ENCODE measurements at regions not wholly inside any gene's neighbourhood (a gene's known extent, or its start where the extent isn't known, plus 50 kb on each side); places are given as distances from the start of the nearest gene placed in this dataset.

- DNase-seq (ENCODE audit: extremely low spot score): no peak
- CTCF ChIA-PET: no interaction called here
- TF ChIP-seq TARDBP (IDR thresholded peaks at IDR 0.05) (no peak), ARNT (IDR thresholded peaks at IDR 0.05) (no peak), ZNF384 (IDR thresholded peaks at IDR 0.05) (no peak), ELF4 (IDR thresholded peaks at IDR 0.05) (no peak), SP1 (IDR thresholded peaks at IDR 0.05) (no peak), FOXA1 (IDR thresholded peaks at IDR 0.05) (no peak), SUZ12 (IDR thresholded peaks at IDR 0.05) (no peak), LEF1 (IDR thresholded peaks at IDR 0.05; ENCODE audit: borderline replicate concordance) (no peak), HDGF (IDR thresholded peaks at IDR 0.05; ENCODE audit: borderline replicate concordance) (no peak), BHLHE40 (IDR thresholded peaks at IDR 0.05; ENCODE audit: borderline replicate concordance) (no peak), NFRKB (IDR thresholded peaks at IDR 0.05) (no peak), L3MBTL2 (conservative IDR thresholded peaks at IDR 0.05) (no peak), CTBP1 (IDR thresholded peaks at IDR 0.05; ENCODE audit: borderline replicate concordance) (no peak), FOXK2 (IDR thresholded peaks at IDR 0.05) (no peak), FOXM1 (IDR thresholded peaks at IDR 0.05; ENCODE audit: borderline replicate concordance) (no peak)
- TF ChIP-seq, protein P1, sequence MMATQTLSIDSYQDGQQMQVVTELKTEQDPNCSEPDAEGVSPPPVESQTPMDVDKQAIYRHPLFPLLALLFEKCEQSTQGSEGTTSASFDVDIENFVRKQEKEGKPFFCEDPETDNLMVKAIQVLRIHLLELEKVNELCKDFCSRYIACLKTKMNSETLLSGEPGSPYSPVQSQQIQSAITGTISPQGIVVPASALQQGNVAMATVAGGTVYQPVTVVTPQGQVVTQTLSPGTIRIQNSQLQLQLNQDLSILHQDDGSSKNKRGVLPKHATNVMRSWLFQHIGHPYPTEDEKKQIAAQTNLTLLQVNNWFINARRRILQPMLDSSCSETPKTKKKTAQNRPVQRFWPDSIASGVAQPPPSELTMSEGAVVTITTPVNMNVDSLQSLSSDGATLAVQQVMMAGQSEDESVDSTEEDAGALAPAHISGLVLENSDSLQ (IDR thresholded peaks at IDR 0.05): no peak
- POLR2A ChIA-PET: no interaction called here
Observed at GRCh38 chr19:28981518-28981917, 231.4 kb downstream of the UQCRFS1 start.

- CTCF ChIA-PET: no interaction called here
- TF ChIP-seq SP1 (IDR thresholded peaks at IDR 0.05) (no peak), FOXK2 (IDR thresholded peaks at IDR 0.05) (no peak), NFRKB (IDR thresholded peaks at IDR 0.05) (no peak), ELF4 (IDR thresholded peaks at IDR 0.05) (no peak), HDGF (IDR thresholded peaks at IDR 0.05; ENCODE audit: borderline replicate concordance) (no peak), LEF1 (IDR thresholded peaks at IDR 0.05; ENCODE audit: borderline replicate concordance) (no peak)
- POLR2A ChIA-PET: no interaction called here
- no peak for DNase-seq (ENCODE audit: extremely low spot score)
Observed at GRCh38 chr19:28980236-28980868, 232.6 kb downstream of the UQCRFS1 start.

- CTCF ChIA-PET: no interaction called here
- TF ChIP-seq FOXK2 (IDR thresholded peaks at IDR 0.05) (no peak), FOXA1 (IDR thresholded peaks at IDR 0.05) (no peak), SUZ12 (IDR thresholded peaks at IDR 0.05) (no peak), HDGF (IDR thresholded peaks at IDR 0.05; ENCODE audit: borderline replicate concordance) (no peak), SP1 (IDR thresholded peaks at IDR 0.05) (no peak), ZNF384 (IDR thresholded peaks at IDR 0.05) (no peak), NFRKB (IDR thresholded peaks at IDR 0.05) (no peak), ELF4 (IDR thresholded peaks at IDR 0.05) (no peak)
- TF ChIP-seq, protein P1 (IDR thresholded peaks at IDR 0.05): no peak
- POLR2A ChIA-PET: no interaction called here
- DNase-seq (ENCODE audit: extremely low spot score): no peak
Observed at GRCh38 chr19:28977826-28978225, 235.1 kb downstream of the UQCRFS1 start.

- POLR2A ChIA-PET: no interaction called here
- no peak for DNase-seq (ENCODE audit: extremely low spot score)
- no peak for TF ChIP-seq CTBP1 (IDR thresholded peaks at IDR 0.05; ENCODE audit: borderline replicate concordance)
- TF ChIP-seq FOXK2 (IDR thresholded peaks at IDR 0.05): no peak
- no peak for TF ChIP-seq FOXM1 (IDR thresholded peaks at IDR 0.05; ENCODE audit: borderline replicate concordance)
- TF ChIP-seq NFRKB (IDR thresholded peaks at IDR 0.05): no peak
- no peak for TF ChIP-seq ZNF384 (IDR thresholded peaks at IDR 0.05)
- TF ChIP-seq ELF4 (IDR thresholded peaks at IDR 0.05): no peak
- TF ChIP-seq FOXA1 (IDR thresholded peaks at IDR 0.05): no peak
- CTCF ChIA-PET: no interaction called here
Observed at GRCh38 chr19:28972058-28972852, 240.7 kb downstream of the UQCRFS1 start.

DNA sequence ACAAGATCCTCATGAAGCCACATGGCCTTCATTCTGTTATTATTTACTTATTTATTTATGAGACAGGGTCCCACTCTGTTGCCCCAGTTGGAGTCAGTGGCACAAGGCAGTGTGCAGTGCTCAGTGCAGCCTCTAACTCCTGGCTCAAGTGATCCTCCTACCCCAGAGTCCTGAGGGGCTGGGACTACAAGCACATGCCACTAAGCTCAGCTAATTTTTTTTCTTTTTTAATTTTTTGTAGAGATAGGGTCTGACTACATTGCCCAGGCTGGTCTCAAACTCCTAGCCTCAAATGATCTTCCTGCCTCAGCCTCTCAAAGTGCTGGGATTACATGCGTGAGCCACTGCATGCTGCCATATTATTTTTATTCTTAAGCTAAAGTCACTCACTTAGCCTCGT is 241.4 kb downstream of the UQCRFS1 start:
- no peak for DNase-seq (ENCODE audit: extremely low spot score)
- ChIA-PET CTCF (no interaction called here), POLR2A (no interaction called here)
- no peak for TF ChIP-seq FOXK2 (IDR thresholded peaks at IDR 0.05)
- no peak for TF ChIP-seq FOXM1 (IDR thresholded peaks at IDR 0.05; ENCODE audit: borderline replicate concordance)
- TF ChIP-seq HDGF (IDR thresholded peaks at IDR 0.05; ENCODE audit: borderline replicate concordance): no peak
- no peak for TF ChIP-seq BHLHE40 (IDR thresholded peaks at IDR 0.05; ENCODE audit: borderline replicate concordance)
- TF ChIP-seq NFRKB (IDR thresholded peaks at IDR 0.05): no peak
- no peak for TF ChIP-seq CTBP1 (IDR thresholded peaks at IDR 0.05; ENCODE audit: borderline replicate concordance)
- TF ChIP-seq LEF1 (IDR thresholded peaks at IDR 0.05; ENCODE audit: borderline replicate concordance): no peak
- TF ChIP-seq, protein P1 (IDR thresholded peaks at IDR 0.05): no peak
- no peak for TF ChIP-seq L3MBTL2 (conservative IDR thresholded peaks at IDR 0.05)
- TF ChIP-seq ZNF384 (IDR thresholded peaks at IDR 0.05): no peak

- no peak for DNase-seq (ENCODE audit: extremely low spot score)
- ChIA-PET POLR2A (no interaction called here), CTCF (no interaction called here)
- no peak for TF ChIP-seq ARNT (IDR thresholded peaks at IDR 0.05)
- no peak for TF ChIP-seq NFRKB (IDR thresholded peaks at IDR 0.05)
- no peak for TF ChIP-seq HDGF (IDR thresholded peaks at IDR 0.05; ENCODE audit: borderline replicate concordance)
- TF ChIP-seq, protein P1 (IDR thresholded peaks at IDR 0.05): no peak
- no peak for TF ChIP-seq SP1 (IDR thresholded peaks at IDR 0.05)
- no peak for TF ChIP-seq FOXK2 (IDR thresholded peaks at IDR 0.05)
- no peak for TF ChIP-seq FOXM1 (IDR thresholded peaks at IDR 0.05; ENCODE audit: borderline replicate concordance)
- no peak for TF ChIP-seq SUZ12 (IDR thresholded peaks at IDR 0.05)
- TF ChIP-seq ELF4 (IDR thresholded peaks at IDR 0.05): no peak
- no peak for TF ChIP-seq L3MBTL2 (conservative IDR thresholded peaks at IDR 0.05)
- no peak for TF ChIP-seq ZNF384 (IDR thresholded peaks at IDR 0.05)
- TF ChIP-seq CTBP1 (IDR thresholded peaks at IDR 0.05; ENCODE audit: borderline replicate concordance): no peak
- TF ChIP-seq LEF1 (IDR thresholded peaks at IDR 0.05; ENCODE audit: borderline replicate concordance): no peak
- no peak for TF ChIP-seq TARDBP (IDR thresholded peaks at IDR 0.05)
- no peak for TF ChIP-seq FOXA1 (IDR thresholded peaks at IDR 0.05)
- no peak for TF ChIP-seq BHLHE40 (IDR thresholded peaks at IDR 0.05; ENCODE audit: borderline replicate concordance)
Observed at GRCh38 chr19:28971049-28971448, 241.9 kb downstream of the UQCRFS1 start.
